ENCODE measurements at regions not wholly inside any gene's neighbourhood (a gene's known extent, or its start where the extent isn't known, plus 50 kb on each side); places are given as distances from the start of the nearest gene placed in this dataset.

DNA sequence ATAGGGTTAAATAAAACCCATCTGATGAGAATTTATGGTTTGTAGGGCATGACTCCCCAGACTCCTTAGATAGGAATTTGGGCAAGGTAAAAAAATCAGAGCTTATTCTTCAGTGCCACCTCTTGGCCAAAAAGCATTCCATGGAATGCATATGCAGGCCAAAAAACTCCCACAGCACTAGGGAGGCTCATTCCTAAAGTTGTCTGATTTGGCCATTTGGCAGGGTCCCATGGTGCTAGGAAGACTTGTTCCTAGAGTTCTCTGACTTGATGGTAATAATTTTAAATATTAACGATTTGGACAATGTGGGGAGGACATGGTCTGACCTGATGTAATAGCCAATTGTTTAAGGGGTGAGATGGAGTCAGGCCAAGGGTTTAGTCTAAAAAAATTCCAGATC lies 93.0 kb downstream of the SPIN4 start:
- TF ChIP-seq, protein P1, sequence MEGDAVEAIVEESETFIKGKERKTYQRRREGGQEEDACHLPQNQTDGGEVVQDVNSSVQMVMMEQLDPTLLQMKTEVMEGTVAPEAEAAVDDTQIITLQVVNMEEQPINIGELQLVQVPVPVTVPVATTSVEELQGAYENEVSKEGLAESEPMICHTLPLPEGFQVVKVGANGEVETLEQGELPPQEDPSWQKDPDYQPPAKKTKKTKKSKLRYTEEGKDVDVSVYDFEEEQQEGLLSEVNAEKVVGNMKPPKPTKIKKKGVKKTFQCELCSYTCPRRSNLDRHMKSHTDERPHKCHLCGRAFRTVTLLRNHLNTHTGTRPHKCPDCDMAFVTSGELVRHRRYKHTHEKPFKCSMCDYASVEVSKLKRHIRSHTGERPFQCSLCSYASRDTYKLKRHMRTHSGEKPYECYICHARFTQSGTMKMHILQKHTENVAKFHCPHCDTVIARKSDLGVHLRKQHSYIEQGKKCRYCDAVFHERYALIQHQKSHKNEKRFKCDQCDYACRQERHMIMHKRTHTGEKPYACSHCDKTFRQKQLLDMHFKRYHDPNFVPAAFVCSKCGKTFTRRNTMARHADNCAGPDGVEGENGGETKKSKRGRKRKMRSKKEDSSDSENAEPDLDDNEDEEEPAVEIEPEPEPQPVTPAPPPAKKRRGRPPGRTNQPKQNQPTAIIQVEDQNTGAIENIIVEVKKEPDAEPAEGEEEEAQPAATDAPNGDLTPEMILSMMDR (IDR thresholded peaks at IDR 0.05): no peak
- TF ChIP-seq POLR2A (IDR thresholded peaks at IDR 0.05): no peak

All from Peyer's patch (tissue), 4 donors.